IPS DF 6.9 (cell line): ENCODE measurements at regions not wholly inside any gene's neighbourhood (a gene's known extent, or its start where the extent isn't known, plus 50 kb on each side); places are given as distances from the start of the nearest gene placed in this dataset.

ENCODE experiments used
- DNase-seq: peaks from one replicate; pipeline ENCODE4 v3.0.0-alpha.2; 2013; ENCODE audit warnings: low read depth, low spot score
- H3K27ac ChIP-seq: one replicate; pipeline ENCODE4 v1.5.1; 2013; ENCODE audit warnings: low read length, control low read depth
- H3K27me3 ChIP-seq: 2 replicates; pipeline ENCODE4 v1.6.1; 2013; ENCODE audit warnings: mild to moderate bottlenecking, low read length; ENCODE audit not compliant: control insufficient read depth, insufficient read depth
- H3K36me3 ChIP-seq: 2 replicates; pipeline ENCODE4 v1.6.1; 2013; ENCODE audit warnings: low read length; ENCODE audit not compliant: control insufficient read depth, insufficient read depth
- H3K4me1 ChIP-seq: 2 replicates; pipeline ENCODE4 v1.6.1; 2013; ENCODE audit warnings: low read length; ENCODE audit not compliant: control insufficient read depth, insufficient read depth
- H3K4me3 ChIP-seq: 2 replicates; pipeline ENCODE4 v1.5.1; 2013; ENCODE audit warnings: mild to moderate bottlenecking, low read length
- H3K9me3 ChIP-seq: 2 replicates; pipeline ENCODE4 v1.6.1; 2013; ENCODE audit warnings: low read length, inconsistent platforms; ENCODE audit not compliant: control insufficient read depth, insufficient read depth
- WGBS: extraction: QIAGEN DNeasy Blood & Tissue Kit; methylation state at CpG from one replicate; pipeline ENCODE4 v1.1.7; 2013; ENCODE audit warnings: mixed read lengths, missing lambda C conversion rate; ENCODE audit not compliant: insufficient read length, insufficient coverage; 5-methylcytosine and 5-hydroxymethylcytosine counted together

DNA sequence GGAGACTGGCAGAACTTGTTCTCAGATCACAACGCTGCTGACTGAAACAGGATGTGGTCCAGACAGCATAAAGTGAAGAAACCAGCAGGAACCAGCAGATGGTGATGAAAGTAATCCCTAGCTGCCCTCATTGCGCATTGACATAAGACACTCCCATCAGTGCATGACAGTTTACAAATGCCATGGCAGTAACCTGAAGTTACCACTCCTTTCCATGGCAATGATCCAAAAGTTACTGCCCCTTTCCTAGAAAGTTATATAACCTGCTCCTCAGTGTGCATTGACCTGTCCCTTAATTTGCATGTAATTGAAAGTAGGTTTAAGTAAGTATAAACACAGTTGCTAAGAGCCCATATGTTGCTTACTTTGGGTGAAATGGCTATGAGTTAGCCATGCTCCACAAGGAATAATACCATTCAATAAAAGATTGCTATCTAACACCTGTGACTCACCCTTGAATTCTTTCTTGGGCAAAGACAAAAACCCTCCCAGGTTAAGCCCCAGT, 149.1 kb upstream of the CD96 start:
- no peaks in the 10 kb centered on the region for H3K4me1 ChIP-seq
- H3K36me3 ChIP-seq = no peaks in the 10 kb centered on the region
- no peak overlapping the region for H3K4me3 ChIP-seq
- no CpG with 5 or more reads among the region's 2 CpGs for WGBS
- no peaks in the 10 kb centered on the region for H3K9me3 ChIP-seq
- no peak overlapping the region for H3K27ac ChIP-seq
- no peak for DNase-seq
- H3K27me3 ChIP-seq = no peaks in the 10 kb centered on the region

DNA sequence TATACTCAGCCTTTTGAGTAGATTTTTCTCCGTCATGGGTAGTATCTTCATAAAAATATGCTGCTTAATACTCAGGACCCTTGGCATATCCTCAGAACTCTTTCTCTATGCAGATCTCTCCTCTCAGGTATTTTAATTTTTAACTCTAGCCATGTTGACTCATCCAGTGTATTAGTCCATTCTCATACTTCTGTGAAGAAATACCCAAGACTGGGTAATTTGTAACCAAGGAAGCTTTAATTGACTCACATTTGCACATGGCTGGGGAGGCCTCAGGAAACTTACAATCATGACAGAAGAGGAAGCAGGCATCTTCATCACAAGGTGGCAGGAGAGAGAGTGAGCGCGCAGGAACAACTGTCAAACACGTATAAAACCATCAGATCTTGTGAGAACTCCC, 129.3 kb upstream of the CD96 start:
- no peaks in the 10 kb centered on the region for H3K9me3 ChIP-seq
- H3K27me3 ChIP-seq = no peaks in the 10 kb centered on the region
- H3K36me3 ChIP-seq = no peaks in the 10 kb centered on the region
- DNase-seq = no peak
- no peak overlapping the region for H3K4me3 ChIP-seq
- WGBS = no CpG with 5 or more reads among the region's 4 CpGs
- H3K27ac ChIP-seq = no peak overlapping the region
- no peaks in the 10 kb centered on the region for H3K4me1 ChIP-seq

DNA sequence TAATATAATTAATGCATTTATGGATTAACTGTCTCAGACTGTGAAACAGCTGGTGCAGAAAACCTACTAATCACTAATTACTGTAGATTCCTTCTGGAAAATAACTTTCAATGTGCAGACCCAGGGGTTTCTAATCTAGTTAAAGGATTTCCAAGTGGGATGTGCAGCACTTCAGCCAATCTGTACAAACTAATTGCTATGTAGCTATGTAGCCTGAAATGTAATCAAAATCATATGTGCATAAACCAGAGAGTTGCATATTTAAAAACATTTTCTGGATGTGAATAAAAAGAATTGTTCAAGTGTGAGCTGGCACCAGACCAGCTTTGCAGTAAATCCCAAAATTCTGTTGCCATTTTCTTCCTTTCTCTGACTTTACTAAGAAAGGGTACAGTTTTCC, 127.5 kb upstream of the CD96 start:
- no peak for DNase-seq
- Histone ChIP-seq H3K36me3 (no peaks in the 10 kb centered on the region), H3K4me3 (no peak overlapping the region), H3K4me1 (no peaks in the 10 kb centered on the region), H3K27ac (no peak overlapping the region), H3K27me3 (no peaks in the 10 kb centered on the region), H3K9me3 (no peaks in the 10 kb centered on the region)

GRCh38 chr3:111415018-111415417, 127.0 kb upstream of the CD96 start:
- Histone ChIP-seq H3K4me3 (no peak overlapping the region), H3K27ac (no peak overlapping the region), H3K27me3 (no peaks in the 10 kb centered on the region), H3K9me3 (no peaks in the 10 kb centered on the region), H3K4me1 (no peaks in the 10 kb centered on the region), H3K36me3 (no peaks in the 10 kb centered on the region)
- DNase-seq = no peak

GRCh38 chr3:111418391-111418790, 123.6 kb upstream of the CD96 start:
- no peak for DNase-seq
- no peaks in the 10 kb centered on the region for H3K27me3 ChIP-seq
- WGBS = no CpG with 5 or more reads among the region's 1 CpG
- no peak overlapping the region for H3K4me3 ChIP-seq
- H3K9me3 ChIP-seq = no peaks in the 10 kb centered on the region
- no peaks in the 10 kb centered on the region for H3K4me1 ChIP-seq
- H3K36me3 ChIP-seq = no peaks in the 10 kb centered on the region
- no peak overlapping the region for H3K27ac ChIP-seq

DNA sequence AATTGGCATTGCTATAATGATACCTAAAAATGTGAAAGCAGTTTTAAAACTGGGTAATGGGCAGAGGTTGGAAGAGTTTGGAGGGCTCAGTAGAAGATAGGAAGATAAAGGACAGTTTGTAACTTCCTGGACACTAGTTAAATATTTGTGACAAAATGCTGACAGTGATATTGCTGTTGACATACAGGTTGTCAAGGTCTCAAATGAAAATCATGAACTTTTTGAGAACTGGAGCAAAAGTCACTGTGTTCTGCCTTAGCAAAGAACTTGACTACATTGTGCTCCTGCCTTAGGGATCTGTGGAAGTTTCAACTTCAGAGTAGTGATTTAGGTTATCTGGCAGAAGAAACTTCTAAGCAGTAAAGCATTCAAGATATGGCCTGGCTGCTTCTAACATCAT, 113.7 kb upstream of the CD96 start:
- Histone ChIP-seq H3K36me3 (no peaks in the 10 kb centered on the region), H3K4me3 (no peak overlapping the region), H3K9me3 (no peaks in the 10 kb centered on the region), H3K27ac (no peak overlapping the region), H3K4me1 (no peaks in the 10 kb centered on the region), H3K27me3 (no peaks in the 10 kb centered on the region)
- DNase-seq = no peak

DNA sequence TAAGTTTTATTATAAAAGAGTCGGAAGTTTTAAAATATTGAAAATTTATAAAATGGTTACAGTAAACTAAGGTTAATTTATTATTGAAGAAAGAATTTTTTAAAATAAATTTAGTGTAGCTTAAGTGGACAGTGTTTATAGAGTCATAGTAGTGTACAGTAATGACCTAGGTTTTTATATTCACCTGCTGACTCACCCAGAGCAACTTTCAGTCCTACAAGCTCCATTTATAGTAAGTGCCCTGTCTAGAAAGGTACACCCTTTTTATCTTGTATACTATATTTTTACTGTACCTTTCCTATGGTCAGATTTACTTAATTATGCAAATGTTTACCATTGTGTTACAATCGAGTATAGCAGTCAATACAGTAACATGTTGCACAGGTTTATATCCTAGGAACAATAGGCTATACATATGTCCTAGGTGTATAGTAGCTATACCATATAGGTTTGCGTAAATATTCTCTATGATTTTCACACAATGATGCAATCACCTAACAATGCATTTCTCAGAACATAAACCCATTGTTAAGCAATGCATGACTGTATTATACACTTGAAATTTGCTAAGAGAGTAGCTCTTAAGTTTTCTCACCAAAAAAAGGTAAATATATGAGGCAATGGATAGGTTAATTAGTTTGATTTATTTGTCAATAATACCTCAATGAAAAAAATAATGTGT, 106.9 kb upstream of the CD96 start:
- Histone ChIP-seq H3K4me1 (no peaks in the 10 kb centered on the region), H3K4me3 (no peak overlapping the region), H3K27ac (no peak overlapping the region), H3K27me3 (no peaks in the 10 kb centered on the region), H3K9me3 (no peaks in the 10 kb centered on the region), H3K36me3 (no peaks in the 10 kb centered on the region)
- 100% methylated on average over 1 of the region's 3 CpGs for WGBS
- DNase-seq = no peak

DNA sequence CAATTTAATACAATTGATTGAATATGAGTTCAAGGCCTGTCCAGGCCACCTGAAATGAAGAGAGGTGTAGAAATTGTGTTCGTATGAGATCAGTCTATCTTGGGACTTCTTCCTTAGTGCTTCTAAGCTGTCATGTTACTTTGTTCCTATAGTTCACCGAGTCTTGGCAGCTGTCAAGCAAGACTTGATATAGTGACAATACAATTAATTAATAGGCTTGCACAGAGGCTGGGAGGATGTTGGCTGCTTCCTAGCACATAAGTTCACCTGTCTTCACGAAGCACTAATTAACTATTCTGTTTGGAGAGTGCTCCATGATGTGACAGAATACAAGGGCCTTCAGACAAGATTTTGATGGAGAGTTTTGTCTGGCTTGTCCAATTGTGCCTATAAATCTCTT, 103.7 kb upstream of the CD96 start:
- Histone ChIP-seq H3K4me1 (no peaks in the 10 kb centered on the region), H3K9me3 (no peaks in the 10 kb centered on the region), H3K4me3 (no peak overlapping the region), H3K27me3 (no peaks in the 10 kb centered on the region), H3K36me3 (no peaks in the 10 kb centered on the region), H3K27ac (no peak overlapping the region)
- DNase-seq = no peak
- WGBS = no CpG with 5 or more reads among the region's 3 CpGs

DNA sequence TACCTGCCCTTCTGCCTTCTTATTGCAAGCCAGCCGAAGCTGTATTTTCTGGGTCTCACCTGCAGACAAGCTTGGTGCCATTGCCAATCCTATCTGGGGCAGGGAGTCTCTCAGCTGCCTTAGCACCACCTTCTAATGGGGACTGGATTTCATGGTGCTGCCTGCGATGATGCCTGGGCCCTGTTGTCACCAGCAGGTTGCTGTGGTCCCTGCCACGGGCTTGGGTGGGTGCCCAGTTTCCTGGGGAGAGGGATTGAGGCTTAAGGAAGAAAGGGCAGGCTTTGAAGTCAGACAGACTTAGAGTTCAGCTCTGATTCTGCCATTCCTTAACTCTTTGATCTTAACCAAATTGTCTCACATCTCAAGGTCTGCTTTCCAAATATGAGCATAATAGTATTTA, 87.4 kb upstream of the CD96 start:
- H3K4me3 ChIP-seq = no peak overlapping the region
- no CpG with 5 or more reads among the region's 3 CpGs for WGBS
- DNase-seq = no peak

GRCh38 chr3:111465081-111465670, 76.8 kb upstream of the CD96 start:
- no peak overlapping the region for H3K4me3 ChIP-seq
- WGBS = no CpG with 5 or more reads among the region's 2 CpGs

More for the DNA sequence above, 87.4 kb upstream of the CD96 start:
- H3K27me3 ChIP-seq = no peaks in the 10 kb centered on the region
- H3K36me3 ChIP-seq = no peaks in the 10 kb centered on the region
- H3K27ac ChIP-seq = no peak overlapping the region
- no peaks in the 10 kb centered on the region for H3K4me1 ChIP-seq
- H3K9me3 ChIP-seq = no peaks in the 10 kb centered on the region

DNA sequence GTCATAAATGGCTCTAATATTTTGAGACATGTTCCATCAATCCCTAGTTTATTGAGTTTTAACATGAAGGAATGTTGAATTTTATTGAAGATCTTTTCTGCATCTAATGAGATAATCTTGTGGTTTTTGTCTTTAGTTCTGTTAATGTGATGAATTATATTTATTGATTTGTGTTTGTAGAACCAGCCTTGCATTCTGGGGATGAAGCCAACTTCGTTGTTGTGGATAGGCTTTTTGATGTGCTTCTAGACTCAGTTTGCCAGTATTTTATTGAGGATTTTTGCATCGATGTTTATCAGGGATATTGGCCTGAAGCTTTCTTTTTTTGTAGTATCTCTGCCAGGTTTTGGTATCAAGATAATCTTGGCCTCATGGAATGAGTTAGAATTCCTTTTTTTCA, 72.0 kb upstream of the CD96 start:
- Histone ChIP-seq H3K4me3 (no peak overlapping the region), H3K9me3 (no peaks in the 10 kb centered on the region), H3K27ac (no peak overlapping the region), H3K36me3 (no peaks in the 10 kb centered on the region), H3K27me3 (no peaks in the 10 kb centered on the region), H3K4me1 (peaks cover 4% of the 10 kb centered on the region; the same call in 1 of the 2 replicates)
- DNase-seq = no peak
- no CpG with 5 or more reads among the region's 2 CpGs for WGBS

More at GRCh38 chr3:111465081-111465670, 76.8 kb upstream of the CD96 start:
- Histone ChIP-seq H3K27ac (no peak overlapping the region), H3K9me3 (no peaks in the 10 kb centered on the region), H3K36me3 (no peaks in the 10 kb centered on the region), H3K27me3 (no peaks in the 10 kb centered on the region), H3K4me1 (no peaks in the 10 kb centered on the region)
- no peak for DNase-seq
